Stimulated activated CD4-positive, alpha-beta T cell treated with anti-CD3 and anti-CD28 coated beads, TNF-alpha, amount 100 ng/mL, for 4 hours (primary cell): ENCODE measurements at regions not wholly inside any gene's neighbourhood (a gene's known extent, or its start where the extent isn't known, plus 50 kb on each side); places are given as distances from the start of the nearest gene placed in this dataset.

Source experiments
- DNase-seq, 3 experiments: peaks; one replicate each; pipeline ENCODE4 v3.0.0-alpha.2; 2020; ENCODE audit warnings: low read depth in 3 of 3

- DNase-seq, result no peak
Measured at GRCh38 chr2:120991441-120991840, 255.8 kb downstream of the GLI2 start.

DNA sequence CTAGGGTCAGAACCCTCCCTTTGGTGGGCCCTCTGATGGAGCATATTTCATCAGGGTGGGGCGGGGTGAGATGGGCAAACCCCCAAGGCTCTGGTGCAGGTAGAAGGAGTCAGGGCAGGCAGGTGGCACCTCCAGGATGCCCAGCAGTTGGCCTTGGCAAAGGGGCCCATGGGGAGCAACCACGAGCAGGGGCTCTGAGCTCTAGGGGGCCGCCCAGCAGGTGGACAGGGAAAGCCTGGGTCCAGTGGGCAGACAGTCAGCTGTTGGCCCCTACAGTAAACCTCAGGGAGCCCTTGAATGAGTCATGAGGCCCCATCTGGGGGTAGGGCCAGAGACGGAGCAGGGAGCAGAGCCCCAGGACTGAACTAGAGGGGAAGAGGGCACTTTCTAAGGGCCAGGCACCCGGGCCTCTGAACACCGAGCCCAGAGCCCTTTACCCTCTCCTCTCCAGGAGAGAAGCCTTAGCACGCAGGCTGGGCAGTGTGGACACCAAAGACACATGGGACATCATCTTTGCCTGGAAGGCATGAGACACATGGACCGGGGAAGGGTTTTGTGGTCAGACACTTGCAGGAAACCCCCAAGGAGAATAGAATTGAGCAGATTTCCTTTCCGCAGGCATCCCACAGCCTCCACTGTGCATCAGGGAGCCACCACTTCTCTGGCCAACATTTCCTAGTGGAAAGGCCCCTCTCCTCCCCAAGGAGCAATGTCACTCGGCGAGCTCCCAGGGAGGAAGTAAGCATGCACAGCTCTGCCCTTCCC is 257.3 kb downstream of the GLI2 start:
- DNase-seq, result no peak

- DNase-seq, result no peak
Measured at GRCh38 chr2:120993661-120994060, 258.0 kb downstream of the GLI2 start.

GRCh38 chr2:120994301-120994995 is 258.8 kb downstream of the GLI2 start:
- DNase-seq, result no peak

GRCh38 chr2:120995152-120995551 is 259.5 kb downstream of the GLI2 start:
- no peak for DNase-seq

- DNase-seq, result no peak
Measured at GRCh38 chr2:120995656-120996190, 260.1 kb downstream of the GLI2 start.

DNA sequence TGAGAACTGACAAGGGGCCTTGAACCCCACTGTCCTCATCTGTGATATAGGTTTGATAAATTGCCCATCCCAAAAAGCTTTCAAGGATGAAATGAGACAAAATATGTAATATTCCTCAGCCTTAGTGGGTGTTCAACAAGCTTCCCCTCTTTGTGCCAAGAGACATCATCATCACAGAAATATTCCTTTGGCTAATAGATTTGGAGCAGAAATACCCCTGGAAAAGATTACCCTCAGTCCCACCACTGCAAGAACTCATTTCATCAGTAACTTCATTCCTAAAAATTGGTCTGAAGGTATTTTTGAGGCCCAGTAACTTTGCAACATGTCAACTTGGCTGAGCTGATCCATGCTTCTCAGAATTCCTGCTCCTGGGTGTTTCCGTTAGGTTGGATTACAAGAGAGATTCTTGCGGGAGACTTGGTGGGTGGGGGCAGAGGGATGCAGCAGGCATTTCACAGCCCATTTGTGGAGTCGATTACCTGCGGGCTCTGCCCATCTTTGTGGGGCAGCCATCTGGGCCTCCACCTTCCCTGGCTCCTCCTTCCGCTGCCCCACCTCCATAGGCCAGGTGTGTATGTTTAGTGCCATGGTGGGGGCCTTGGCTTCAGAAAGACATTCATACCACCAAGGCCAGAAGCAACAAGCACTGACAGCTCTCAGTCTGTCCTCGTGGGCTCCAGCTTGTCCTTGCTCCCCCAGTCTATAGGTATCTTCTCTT is 263.9 kb downstream of the GLI2 start:
- no peak for DNase-seq

GRCh38 chr2:121000804-121001203 is 265.1 kb downstream of the GLI2 start:
- DNase-seq, result no peak

DNA sequence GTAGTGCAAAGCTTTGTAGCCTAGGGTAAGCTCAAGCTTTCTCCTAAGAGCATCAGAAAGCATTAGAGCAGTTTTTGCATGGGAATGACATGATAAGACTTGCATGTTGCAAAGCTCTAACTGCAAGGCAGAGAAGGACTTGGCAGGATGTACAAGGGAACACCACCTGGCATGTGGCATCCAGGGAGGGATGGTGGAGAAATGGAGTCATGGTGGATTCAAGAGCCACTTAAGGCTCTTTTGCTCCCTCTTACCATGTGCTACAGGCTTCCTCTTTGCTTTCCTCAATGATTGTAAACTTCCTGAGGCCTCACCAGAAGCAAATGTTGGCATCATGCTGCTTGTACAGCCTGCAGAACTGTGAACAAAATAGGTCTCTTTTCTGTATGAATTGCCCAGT is 266.0 kb downstream of the GLI2 start:
- no peak for DNase-seq

DNA sequence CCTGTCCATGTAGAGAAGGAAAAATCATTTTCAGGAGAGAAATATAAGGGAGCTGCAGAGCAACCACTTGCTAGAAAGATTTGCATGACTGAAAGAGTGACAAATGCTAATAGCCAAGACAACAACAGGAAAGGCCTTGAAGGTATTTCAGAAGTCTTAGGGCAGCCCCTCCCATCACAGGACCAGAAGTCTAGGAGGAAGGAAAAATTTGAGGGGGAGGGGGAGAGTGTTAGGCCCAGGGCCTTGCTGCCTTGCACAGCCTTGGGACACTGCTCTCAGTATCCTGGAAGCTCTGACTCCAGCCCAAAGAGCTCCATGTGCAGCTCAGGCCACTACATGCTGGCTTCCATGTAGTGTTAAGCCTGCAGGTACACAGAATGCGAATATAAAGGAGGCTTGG is 266.9 kb downstream of the GLI2 start:
- no peak for DNase-seq

DNA sequence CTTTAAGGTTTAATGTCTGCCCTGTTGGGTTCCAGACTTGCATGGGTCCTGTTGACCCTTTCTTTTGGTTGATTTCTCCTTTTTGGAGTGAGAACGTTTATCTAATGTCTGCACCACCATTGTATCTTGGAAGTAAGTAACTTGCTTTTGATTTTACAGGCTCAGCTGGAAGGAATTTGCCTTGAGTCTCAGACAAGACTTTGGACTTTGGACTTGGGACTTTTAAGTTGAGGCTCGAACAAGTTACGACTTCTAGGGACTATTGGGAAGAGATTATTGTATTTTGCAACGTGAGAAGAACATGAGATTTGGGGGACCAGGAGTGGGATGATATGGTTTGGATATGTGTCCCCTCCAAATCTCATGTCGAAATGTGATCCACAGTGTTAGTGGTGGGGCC is 267.7 kb downstream of the GLI2 start:
- DNase-seq, result no peak

GRCh38 chr2:121004359-121004758 is 268.7 kb downstream of the GLI2 start:
- no peak for DNase-seq

- no peak for DNase-seq
Measured at GRCh38 chr2:121004950-121005349, 269.3 kb downstream of the GLI2 start.

DNA sequence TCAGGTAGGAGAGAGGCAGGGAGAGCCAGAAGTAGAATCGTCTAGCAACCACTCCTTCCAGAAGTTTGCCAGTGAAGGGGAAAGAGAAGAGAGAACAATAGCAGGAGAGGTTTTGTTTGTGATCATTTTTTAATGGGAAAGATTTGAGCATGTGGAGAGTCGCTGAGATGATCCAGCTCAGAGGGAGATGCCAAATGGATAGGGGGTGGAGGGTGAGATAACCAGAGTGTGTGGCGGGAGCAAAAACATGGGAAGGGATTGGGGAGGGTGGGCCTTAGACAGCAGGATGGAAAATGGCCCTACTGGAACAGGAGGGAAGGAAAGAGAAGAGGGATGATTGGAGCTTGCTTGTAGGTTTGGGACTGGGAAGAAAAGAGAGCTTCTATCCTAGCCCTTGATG is 269.8 kb downstream of the GLI2 start:
- no peak for DNase-seq

- DNase-seq, result no peak
Measured at GRCh38 chr2:121006743-121007489, 271.2 kb downstream of the GLI2 start.

- no peak for DNase-seq
Measured at GRCh38 chr2:121007490-121007853, 271.8 kb downstream of the GLI2 start.

DNA sequence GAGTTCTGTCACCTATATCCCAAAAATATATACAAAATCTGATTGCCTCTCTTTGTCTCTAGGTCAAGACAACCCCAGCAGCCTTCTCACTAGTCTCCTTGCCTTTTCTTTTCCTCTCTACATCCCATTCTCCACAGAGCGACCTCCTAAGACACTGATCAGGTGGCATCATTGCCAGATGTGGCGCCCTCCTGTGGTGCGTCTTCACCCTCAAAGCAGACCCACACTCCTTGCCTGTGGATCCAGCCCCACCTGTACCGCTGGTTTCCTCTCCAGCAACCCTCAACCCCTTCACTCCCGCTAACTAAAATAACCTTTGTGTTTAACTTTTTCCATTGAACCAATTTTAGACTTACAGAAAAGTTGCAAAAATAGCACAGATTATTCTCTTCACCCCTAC is 273.3 kb downstream of the GLI2 start:
- no peak for DNase-seq

- DNase-seq, result no peak
Measured at GRCh38 chr2:121010998-121011397, 274.0 kb downstream of the TFCP2L1 start.

- DNase-seq, result no peak
Measured at GRCh38 chr2:121014876-121015275, 270.1 kb downstream of the TFCP2L1 start.

DNA sequence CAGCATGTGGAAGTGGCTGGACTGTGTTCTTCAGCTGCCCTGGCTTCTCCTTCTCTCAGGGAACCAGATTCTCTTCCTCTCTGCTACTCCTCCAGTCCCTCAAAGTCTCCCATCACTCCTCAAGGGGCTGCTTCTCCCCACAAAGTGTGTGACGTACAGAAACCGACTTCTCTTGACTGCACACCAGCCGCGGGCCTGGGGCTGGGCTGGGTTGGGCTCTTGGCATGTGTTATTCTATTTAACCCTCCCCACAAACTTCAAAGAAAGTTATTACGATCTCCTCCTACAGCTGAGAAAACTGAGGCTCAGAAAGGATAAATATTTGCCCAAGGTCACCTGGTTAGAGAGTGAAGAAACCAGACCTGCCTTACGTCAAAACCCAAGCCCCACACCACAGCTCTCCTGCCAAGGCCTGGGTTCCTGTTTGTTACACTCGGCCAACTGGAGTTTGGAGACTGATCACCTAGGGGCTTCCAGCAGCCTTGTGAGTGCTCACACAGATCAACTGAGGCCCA is 269.0 kb downstream of the TFCP2L1 start:
- no peak for DNase-seq

- DNase-seq, result no peak
Measured at GRCh38 chr2:121017396-121017795, 267.6 kb downstream of the TFCP2L1 start.
